AG04449 (cell line): ENCODE measurements at regions not wholly inside any gene's neighbourhood (a gene's known extent, or its start where the extent isn't known, plus 50 kb on each side); places are given as distances from the start of the nearest gene placed in this dataset.

Experiments
- CTCF ChIA-PET: fragments of 350-600 bp; formaldehyde crosslinking; extraction: SDS; loops from one replicate; lab custom pipeline; 2021; ENCODE audit warnings: antibody characterized with exemption; lab: Yijun Ruan, JAX
- POLR2A ChIA-PET: fragments of 400-600, 350-600 bp; formaldehyde crosslinking; extraction: SDS; loops from one replicate; lab custom pipeline; 2020; ENCODE audit warnings: antibody characterized with exemption, inconsistent platforms; lab: Yijun Ruan, JAX
- DNase-seq: peaks from one replicate; pipeline ENCODE4 v3.0.0-alpha.2; 2010; ENCODE audit warnings: low read depth, low spot score
- H3K4me3 ChIP-seq: 2 replicates; pipeline ENCODE4 v1.5.1; 2011; ENCODE audit warnings: low read depth, mild to moderate bottlenecking, control low read depth, low read length
- TF ChIP-seq, protein P1 (sequence below): IDR thresholded peaks from one replicate; pipeline ENCODE4 v1.5.1; 2011; ENCODE audit warnings: mild to moderate bottlenecking, moderate library complexity, low read length, control low read depth, inconsistent platforms; ENCODE audit not compliant: insufficient read depth; ENCODE audit errors: missing control alignments

DNA sequence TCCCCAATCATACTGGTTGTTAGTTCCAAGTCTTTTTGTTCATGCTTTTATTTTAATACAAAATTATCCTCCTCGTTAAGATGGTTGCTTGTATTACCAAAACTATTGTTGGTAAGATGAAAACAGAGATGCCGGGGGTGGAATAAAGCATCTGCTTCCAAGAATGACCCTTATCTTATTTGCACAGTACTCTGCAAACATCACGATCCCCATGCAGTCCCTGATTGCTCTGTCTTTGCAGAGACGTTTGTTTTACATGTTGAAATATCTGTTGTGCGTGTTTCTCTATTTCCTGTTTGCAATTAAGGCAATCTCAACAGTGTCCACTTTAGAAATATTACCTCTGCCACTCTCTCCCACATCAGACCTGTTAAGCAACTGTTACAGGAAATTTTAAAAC lies 141.3 kb upstream of the NCAM2 start:
- TF ChIP-seq, protein P1, sequence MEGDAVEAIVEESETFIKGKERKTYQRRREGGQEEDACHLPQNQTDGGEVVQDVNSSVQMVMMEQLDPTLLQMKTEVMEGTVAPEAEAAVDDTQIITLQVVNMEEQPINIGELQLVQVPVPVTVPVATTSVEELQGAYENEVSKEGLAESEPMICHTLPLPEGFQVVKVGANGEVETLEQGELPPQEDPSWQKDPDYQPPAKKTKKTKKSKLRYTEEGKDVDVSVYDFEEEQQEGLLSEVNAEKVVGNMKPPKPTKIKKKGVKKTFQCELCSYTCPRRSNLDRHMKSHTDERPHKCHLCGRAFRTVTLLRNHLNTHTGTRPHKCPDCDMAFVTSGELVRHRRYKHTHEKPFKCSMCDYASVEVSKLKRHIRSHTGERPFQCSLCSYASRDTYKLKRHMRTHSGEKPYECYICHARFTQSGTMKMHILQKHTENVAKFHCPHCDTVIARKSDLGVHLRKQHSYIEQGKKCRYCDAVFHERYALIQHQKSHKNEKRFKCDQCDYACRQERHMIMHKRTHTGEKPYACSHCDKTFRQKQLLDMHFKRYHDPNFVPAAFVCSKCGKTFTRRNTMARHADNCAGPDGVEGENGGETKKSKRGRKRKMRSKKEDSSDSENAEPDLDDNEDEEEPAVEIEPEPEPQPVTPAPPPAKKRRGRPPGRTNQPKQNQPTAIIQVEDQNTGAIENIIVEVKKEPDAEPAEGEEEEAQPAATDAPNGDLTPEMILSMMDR = no peak
- no peak overlapping the region for H3K4me3 ChIP-seq
- DNase-seq = no peak
- CTCF ChIA-PET = no interaction called here
- POLR2A ChIA-PET = no interaction called here

DNA sequence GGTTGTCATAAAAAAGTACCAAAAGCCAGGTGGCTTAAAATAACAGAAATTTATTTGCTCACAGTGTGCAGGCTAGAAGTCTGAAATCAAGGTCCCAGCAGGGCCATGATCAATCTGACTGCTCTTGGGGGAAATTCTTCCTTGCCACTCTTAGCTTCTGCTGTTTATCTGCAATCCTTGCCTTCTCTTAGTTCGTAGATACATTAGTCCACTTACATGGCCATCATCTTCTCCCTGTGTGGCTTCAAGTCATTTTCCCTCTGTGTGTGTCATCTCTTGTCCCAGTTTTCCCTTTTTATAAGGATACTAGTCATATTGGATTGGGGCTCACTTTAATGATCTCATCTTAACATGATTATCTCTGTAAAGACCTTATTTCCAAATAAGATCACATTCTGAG lies 124.0 kb upstream of the NCAM2 start:
- ChIA-PET CTCF (no interaction called here), POLR2A (no interaction called here)
- no peak for DNase-seq
- H3K4me3 ChIP-seq = no peak overlapping the region
- TF ChIP-seq, protein P1 = no peak

DNA sequence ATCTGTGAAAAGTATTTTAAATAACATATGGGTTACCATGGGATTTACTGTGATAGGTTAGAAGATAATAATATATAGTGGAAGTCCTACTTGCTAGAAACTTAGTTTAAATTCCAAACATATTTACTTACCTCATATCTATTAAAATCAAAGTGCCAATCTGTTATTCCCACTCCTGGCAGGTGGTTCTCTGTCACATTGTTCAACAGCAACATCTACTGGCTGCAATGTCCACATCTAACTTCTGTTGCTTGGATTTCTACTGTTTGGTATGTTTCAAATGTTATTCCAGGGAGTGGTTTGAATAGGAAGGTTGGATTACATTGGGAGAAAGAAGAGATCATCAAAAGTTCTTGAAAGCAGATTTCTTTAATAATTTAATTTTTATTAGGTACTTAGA lies 122.5 kb upstream of the NCAM2 start:
- TF ChIP-seq, protein P1 = no peak
- no peak for DNase-seq
- no peak overlapping the region for H3K4me3 ChIP-seq
- ChIA-PET CTCF (no interaction called here), POLR2A (no interaction called here)

DNA sequence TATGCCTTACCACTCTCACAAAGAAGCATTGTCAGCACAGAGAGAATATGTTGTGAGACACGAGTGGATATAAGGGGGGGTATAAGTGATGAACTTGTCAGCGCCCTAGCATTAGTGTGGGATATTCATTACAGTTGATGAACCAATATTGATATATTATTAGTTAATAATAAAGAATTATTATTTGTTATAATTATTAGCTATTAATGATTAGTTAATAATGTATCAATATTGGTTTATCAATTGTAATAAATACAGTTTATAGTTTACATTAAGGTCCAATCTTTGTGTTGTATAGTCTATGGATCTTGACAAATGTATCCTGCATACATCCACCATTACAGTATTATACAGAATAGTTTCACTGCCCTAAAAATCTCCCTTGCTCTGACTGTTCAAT lies 120.2 kb upstream of the NCAM2 start:
- DNase-seq = no peak
- ChIA-PET POLR2A (no interaction called here), CTCF (interaction anchor here (1.0 kb wide), 1 partner anchor 11 kb away, joined by 3 read pairs; no protein-coding TSS in a partner anchor)
- TF ChIP-seq, protein P1 = no peak
- no peak overlapping the region for H3K4me3 ChIP-seq

DNA sequence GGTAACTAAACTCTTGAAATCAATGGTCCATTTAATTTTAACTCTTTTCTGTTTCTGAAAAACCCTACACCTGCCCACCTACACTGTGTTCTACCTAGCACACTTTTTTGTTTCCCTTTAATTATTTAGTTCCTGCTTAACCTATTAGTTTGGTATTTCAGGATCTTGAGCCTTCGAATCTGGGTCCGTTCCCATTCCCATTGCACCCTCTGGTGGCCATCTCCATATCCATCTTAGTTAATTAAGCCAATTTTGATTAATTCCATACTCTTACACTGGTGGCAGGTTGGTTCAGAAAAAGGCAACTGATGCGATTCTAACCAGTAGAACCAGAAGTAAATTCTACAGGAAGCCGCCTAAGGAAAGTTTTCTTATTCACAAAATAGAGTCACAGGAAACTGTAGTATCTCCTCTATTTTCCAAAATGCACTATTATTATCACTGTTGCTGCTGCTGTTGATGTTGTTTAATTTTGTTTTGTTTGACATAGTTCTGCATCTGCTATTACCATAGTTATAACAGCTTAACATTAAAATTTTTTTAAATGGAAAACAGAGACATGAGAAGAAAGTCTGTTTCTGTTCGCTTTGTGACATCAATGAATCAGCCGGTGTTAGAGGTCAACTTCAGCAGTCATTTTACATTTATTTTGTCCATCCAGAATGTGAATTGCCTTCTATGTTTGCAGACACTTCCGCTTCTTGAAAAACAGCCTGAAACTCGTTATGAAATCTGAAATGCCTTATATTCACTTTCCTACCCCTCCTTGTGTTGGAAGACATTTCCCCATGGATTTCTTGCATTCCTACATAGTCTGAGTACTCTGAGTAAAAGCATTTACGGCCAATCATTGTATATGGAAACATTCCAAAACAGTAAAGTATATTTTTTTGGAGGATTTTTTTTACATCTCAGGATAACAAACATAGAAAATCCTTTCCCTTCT lies 115.5 kb upstream of the NCAM2 start:
- TF ChIP-seq, protein P1 = peak; percentile 28
- CTCF ChIA-PET = no interaction called here
- DNase-seq = no peak
- no peak overlapping the region for H3K4me3 ChIP-seq
- POLR2A ChIA-PET = no interaction called here

DNA sequence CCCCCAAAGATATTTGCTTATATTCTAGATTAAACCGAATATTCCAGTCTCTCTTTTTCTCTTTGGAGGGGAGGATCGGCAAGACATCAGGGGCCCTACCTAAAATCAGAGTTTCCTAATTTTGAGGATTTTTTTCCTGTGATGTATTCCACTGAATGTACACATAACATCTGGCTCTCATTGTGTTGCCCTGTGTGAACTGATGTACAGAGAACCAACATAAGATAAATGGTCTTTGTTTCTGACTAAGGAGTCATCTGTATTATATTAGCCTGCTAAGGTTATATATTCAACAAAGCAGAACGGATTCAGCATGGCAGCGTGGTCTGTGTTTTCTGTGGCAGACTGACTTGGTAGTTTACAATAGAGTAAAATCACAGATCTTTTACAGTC lies 114.8 kb upstream of the NCAM2 start:
- ChIA-PET POLR2A (no interaction called here), CTCF (no interaction called here)
- no peak overlapping the region for H3K4me3 ChIP-seq
- TF ChIP-seq, protein P1 = no peak
- no peak for DNase-seq
